ENCODE measurements at regions not wholly inside any gene's neighbourhood (a gene's known extent, or its start where the extent isn't known, plus 50 kb on each side); places are given as distances from the start of the nearest gene placed in this dataset.

- TF ChIP-seq CHD7 (IDR thresholded peaks at IDR 0.05; ENCODE audit: insufficient replicate concordance, low read length) (no peak), SP1 (IDR thresholded peaks at IDR 0.05; ENCODE audit: low read depth, low read length) (no peak), SIX5 (IDR thresholded peaks at IDR 0.05; ENCODE audit: low read depth, low read length) (no peak), SP2 (IDR thresholded peaks at IDR 0.05; ENCODE audit: low read length) (no peak)
Observed at GRCh38 chr5:148926207-148926606, 99.8 kb downstream of the ADRB2 start (continued).

All from H1 (cell line).